HUES48 (cell line): ENCODE measurements at regions not wholly inside any gene's neighbourhood (a gene's known extent, or its start where the extent isn't known, plus 50 kb on each side); places are given as distances from the start of the nearest gene placed in this dataset.

Source experiments
- H3K27ac ChIP-seq: one replicate; pipeline ENCODE4 v1.7.0; 2013; ENCODE audit warnings: low read depth, low read length, inconsistent platforms
- H3K27me3 ChIP-seq: 2 replicates; pipeline ENCODE4 v1.6.1; 2013; ENCODE audit warnings: mild to moderate bottlenecking, low read length; ENCODE audit not compliant: control insufficient read depth, insufficient read depth
- H3K36me3 ChIP-seq: 2 replicates; pipeline ENCODE4 v1.6.1; 2013; ENCODE audit warnings: low read length; ENCODE audit not compliant: control insufficient read depth, insufficient read depth
- H3K4me1 ChIP-seq: 2 replicates; pipeline ENCODE4 v1.6.1; 2013; ENCODE audit warnings: mild to moderate bottlenecking, low read length; ENCODE audit not compliant: control insufficient read depth, insufficient read depth
- H3K4me3 ChIP-seq: 2 replicates; pipeline ENCODE4 v1.5.1; 2013; ENCODE audit warnings: mild to moderate bottlenecking, low read depth, low read length
- H3K9ac ChIP-seq: 2 replicates; pipeline ENCODE4 v1.6.1; 2013; ENCODE audit warnings: mild to moderate bottlenecking, low read depth, low read length, moderate library complexity
- H3K9me3 ChIP-seq: 2 replicates; pipeline ENCODE4 v1.6.1; 2013; ENCODE audit warnings: low read length; ENCODE audit not compliant: control insufficient read depth, insufficient read depth

- H3K36me3 ChIP-seq = no peaks in the 10 kb centered on the region
- H3K27me3 ChIP-seq = no peaks in the 10 kb centered on the region
- H3K9me3 ChIP-seq = no peaks in the 10 kb centered on the region
- H3K4me1 ChIP-seq = peaks cover 13% of the 10 kb centered on the region
- H3K9ac ChIP-seq = no peak overlapping the region
- no peak overlapping the region for H3K27ac ChIP-seq
- no peak overlapping the region for H3K4me3 ChIP-seq
Observed at GRCh38 chr1:222266223-222267196, 281.4 kb downstream of the HHIPL2 start.

GRCh38 chr1:222263791-222264190 lies 284.1 kb downstream of the HHIPL2 start:
- no peak overlapping the region for H3K9ac ChIP-seq

GRCh38 chr1:222257027-222257426 lies 290.9 kb downstream of the HHIPL2 start:
- H3K27ac ChIP-seq = no peak overlapping the region
- no peaks in the 10 kb centered on the region for H3K36me3 ChIP-seq
- no peak overlapping the region for H3K9ac ChIP-seq
- H3K4me1 ChIP-seq = peaks cover 8% of the 10 kb centered on the region; the same call in 1 of the 2 replicates
- no peaks in the 10 kb centered on the region for H3K27me3 ChIP-seq
- H3K9me3 ChIP-seq = no peaks in the 10 kb centered on the region; the same call in 1 of the 2 replicates
- H3K4me3 ChIP-seq = no peak overlapping the region

More at GRCh38 chr1:222263791-222264190, 284.1 kb downstream of the HHIPL2 start:
- H3K4me1 ChIP-seq = peaks cover 13% of the 10 kb centered on the region
- H3K36me3 ChIP-seq = no peaks in the 10 kb centered on the region
- no peaks in the 10 kb centered on the region for H3K9me3 ChIP-seq
- H3K27ac ChIP-seq = no peak overlapping the region
- H3K27me3 ChIP-seq = no peaks in the 10 kb centered on the region
- H3K4me3 ChIP-seq = no peak overlapping the region

GRCh38 chr1:222256058-222256457 lies 291.8 kb downstream of the HHIPL2 start:
- no peaks in the 10 kb centered on the region for H3K27me3 ChIP-seq
- H3K4me3 ChIP-seq = no peak overlapping the region
- H3K9me3 ChIP-seq = no peaks in the 10 kb centered on the region; the same call in 1 of the 2 replicates
- peaks cover 8% of the 10 kb centered on the region; the same call in 1 of the 2 replicates for H3K4me1 ChIP-seq
- no peak overlapping the region for H3K9ac ChIP-seq
- no peak overlapping the region for H3K27ac ChIP-seq
- no peaks in the 10 kb centered on the region for H3K36me3 ChIP-seq

GRCh38 chr1:222252788-222253187 lies 295.1 kb downstream of the HHIPL2 start:
- Histone ChIP-seq H3K27me3 (no peaks in the 10 kb centered on the region), H3K4me3 (no peak overlapping the region), H3K9me3 (no peaks in the 10 kb centered on the region; the same call in 1 of the 2 replicates), H3K4me1 (peaks cover 13% of the 10 kb centered on the region), H3K9ac (no peak overlapping the region), H3K27ac (no peak overlapping the region), H3K36me3 (no peaks in the 10 kb centered on the region)

GRCh38 chr1:222251847-222252246 lies 296.1 kb downstream of the HHIPL2 start:
- H3K27ac ChIP-seq = no peak overlapping the region
- no peak overlapping the region for H3K4me3 ChIP-seq
- H3K36me3 ChIP-seq = no peaks in the 10 kb centered on the region
- H3K9ac ChIP-seq = no peak overlapping the region
- H3K9me3 ChIP-seq = no peaks in the 10 kb centered on the region; the same call in 1 of the 2 replicates
- H3K4me1 ChIP-seq = peaks cover 22% of the 10 kb centered on the region
- H3K27me3 ChIP-seq = no peaks in the 10 kb centered on the region

- H3K36me3 ChIP-seq = no peaks in the 10 kb centered on the region
- no peak overlapping the region for H3K27ac ChIP-seq
- H3K9ac ChIP-seq = no peak overlapping the region
- no peaks in the 10 kb centered on the region; the same call in 1 of the 2 replicates for H3K9me3 ChIP-seq
- no peak overlapping the region for H3K4me3 ChIP-seq
- H3K27me3 ChIP-seq = no peaks in the 10 kb centered on the region
- peaks cover 28% of the 10 kb centered on the region for H3K4me1 ChIP-seq
Observed at GRCh38 chr1:222250376-222250775, 297.5 kb downstream of the HHIPL2 start.

- H3K4me3 ChIP-seq = no peak overlapping the region
- no peak overlapping the region for H3K9ac ChIP-seq
- H3K27me3 ChIP-seq = no peaks in the 10 kb centered on the region
- no peak overlapping the region for H3K27ac ChIP-seq
- H3K36me3 ChIP-seq = no peaks in the 10 kb centered on the region
- no peaks in the 10 kb centered on the region for H3K9me3 ChIP-seq
- H3K4me1 ChIP-seq = peaks cover 32% of the 10 kb centered on the region
Observed at GRCh38 chr1:222247811-222248310, 300.0 kb downstream of the HHIPL2 start.

- Histone ChIP-seq H3K9me3 (no peaks in the 10 kb centered on the region), H3K27me3 (no peaks in the 10 kb centered on the region), H3K4me3 (no peak overlapping the region), H3K36me3 (no peaks in the 10 kb centered on the region), H3K4me1 (peaks cover 33% of the 10 kb centered on the region), H3K27ac (no peak overlapping the region), H3K9ac (no peak overlapping the region)
Observed at GRCh38 chr1:222247081-222247480, 300.8 kb downstream of the HHIPL2 start.

GRCh38 chr1:222243902-222244301 lies 304.0 kb downstream of the HHIPL2 start:
- no peaks in the 10 kb centered on the region for H3K9me3 ChIP-seq
- peaks cover 47% of the 10 kb centered on the region for H3K4me1 ChIP-seq
- no peak overlapping the region for H3K4me3 ChIP-seq
- no peak overlapping the region for H3K27ac ChIP-seq
- no peaks in the 10 kb centered on the region for H3K36me3 ChIP-seq
- no peaks in the 10 kb centered on the region for H3K27me3 ChIP-seq
- no peak overlapping the region for H3K9ac ChIP-seq

- Histone ChIP-seq H3K4me3 (no peak overlapping the region), H3K9me3 (no peaks in the 10 kb centered on the region), H3K36me3 (no peaks in the 10 kb centered on the region), H3K4me1 (peaks cover 40% of the 10 kb centered on the region), H3K9ac (no peak overlapping the region), H3K27me3 (no peaks in the 10 kb centered on the region), H3K27ac (no peak overlapping the region)
Observed at GRCh38 chr1:222242492-222242891, 305.4 kb downstream of the HHIPL2 start.
